C4-2B (cell line): ENCODE measurements at regions not wholly inside any gene's neighbourhood (a gene's known extent, or its start where the extent isn't known, plus 50 kb on each side); places are given as distances from the start of the nearest gene placed in this dataset.

Experiments used
- H3K27ac ChIP-seq: fragments of 450-650 bp; 2 replicates; pipeline ENCODE4 v1.5.1; 2017
- ZFX ChIP-seq: fragments of 450-650 bp; IDR thresholded peaks from 2 replicates; pipeline ENCODE4 v1.6.1; 2017
- TF ChIP-seq, protein P1 (sequence below): fragments of 450-650 bp; conservative IDR thresholded peaks from 2 replicates; pipeline ENCODE4 v1.5.1; 2017; ENCODE audit warnings: mild to moderate bottlenecking

DNA sequence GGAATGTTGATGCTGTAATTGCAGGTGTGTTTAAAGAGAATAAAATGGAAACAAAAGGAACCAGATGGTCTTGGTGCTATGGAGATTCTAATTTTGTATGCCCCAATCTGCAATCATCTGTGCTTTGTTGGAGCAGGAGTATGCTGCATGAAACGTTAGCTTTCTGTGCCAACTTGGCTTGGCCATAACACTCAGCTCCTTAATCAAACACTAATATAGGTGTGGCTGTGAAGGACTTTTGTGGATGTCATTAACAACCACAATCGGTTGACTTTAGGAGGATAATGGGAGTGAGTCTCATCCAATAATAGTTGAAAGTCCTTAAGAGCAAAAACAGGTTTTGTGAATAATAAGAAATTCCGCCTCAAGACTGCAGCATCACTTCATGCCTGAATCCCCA is 399.2 kb downstream of the NLGN4X start:
- TF ChIP-seq ZFX = no peak
- TF ChIP-seq, protein P1, sequence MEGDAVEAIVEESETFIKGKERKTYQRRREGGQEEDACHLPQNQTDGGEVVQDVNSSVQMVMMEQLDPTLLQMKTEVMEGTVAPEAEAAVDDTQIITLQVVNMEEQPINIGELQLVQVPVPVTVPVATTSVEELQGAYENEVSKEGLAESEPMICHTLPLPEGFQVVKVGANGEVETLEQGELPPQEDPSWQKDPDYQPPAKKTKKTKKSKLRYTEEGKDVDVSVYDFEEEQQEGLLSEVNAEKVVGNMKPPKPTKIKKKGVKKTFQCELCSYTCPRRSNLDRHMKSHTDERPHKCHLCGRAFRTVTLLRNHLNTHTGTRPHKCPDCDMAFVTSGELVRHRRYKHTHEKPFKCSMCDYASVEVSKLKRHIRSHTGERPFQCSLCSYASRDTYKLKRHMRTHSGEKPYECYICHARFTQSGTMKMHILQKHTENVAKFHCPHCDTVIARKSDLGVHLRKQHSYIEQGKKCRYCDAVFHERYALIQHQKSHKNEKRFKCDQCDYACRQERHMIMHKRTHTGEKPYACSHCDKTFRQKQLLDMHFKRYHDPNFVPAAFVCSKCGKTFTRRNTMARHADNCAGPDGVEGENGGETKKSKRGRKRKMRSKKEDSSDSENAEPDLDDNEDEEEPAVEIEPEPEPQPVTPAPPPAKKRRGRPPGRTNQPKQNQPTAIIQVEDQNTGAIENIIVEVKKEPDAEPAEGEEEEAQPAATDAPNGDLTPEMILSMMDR = no peak
- no peak overlapping the region for H3K27ac ChIP-seq

DNA sequence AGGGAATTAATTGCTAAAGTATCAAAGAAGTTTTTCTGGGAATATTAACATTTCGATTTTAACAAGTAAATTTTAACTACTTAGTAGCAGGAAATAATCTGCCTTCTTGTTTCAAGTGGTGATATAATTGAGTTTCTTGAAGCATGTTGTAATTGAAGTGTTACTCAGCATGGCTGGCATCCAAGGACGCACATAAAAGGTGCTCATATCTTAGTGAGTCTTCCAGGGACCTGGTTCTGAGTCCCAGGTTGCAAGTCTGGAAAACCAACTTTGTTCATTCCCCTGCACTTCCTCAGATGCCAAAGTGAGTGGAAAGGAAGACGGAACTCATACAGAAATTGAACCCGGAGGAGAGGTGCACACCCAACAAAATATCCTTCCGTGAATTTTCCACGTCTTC is 399.6 kb downstream of the NLGN4X start:
- H3K27ac ChIP-seq = no peak overlapping the region

DNA sequence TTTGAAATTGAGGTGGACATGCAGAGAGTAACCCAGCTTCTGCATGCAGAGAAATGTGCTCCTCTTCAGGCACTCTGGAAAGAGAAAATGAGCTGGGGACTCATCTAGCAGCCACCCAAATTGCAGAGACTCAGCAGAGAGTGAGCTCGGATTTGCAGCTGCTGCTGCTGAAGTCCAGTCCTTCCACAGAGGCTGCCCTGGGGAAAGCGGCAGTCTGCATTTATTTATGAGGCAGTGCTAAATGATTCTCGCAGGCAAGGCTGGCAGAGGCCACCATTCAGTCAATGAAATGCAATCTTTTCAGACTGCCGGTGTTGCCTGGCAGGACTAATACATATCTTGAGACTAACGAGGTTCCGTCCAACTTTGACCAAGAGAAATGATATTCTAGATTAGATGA is 404.8 kb downstream of the NLGN4X start:
- no peak for TF ChIP-seq ZFX
- TF ChIP-seq, protein P1 = no peak

More for the DNA sequence above, 399.6 kb downstream of the NLGN4X start:
- TF ChIP-seq ZFX = no peak
- TF ChIP-seq, protein P1 = no peak

DNA sequence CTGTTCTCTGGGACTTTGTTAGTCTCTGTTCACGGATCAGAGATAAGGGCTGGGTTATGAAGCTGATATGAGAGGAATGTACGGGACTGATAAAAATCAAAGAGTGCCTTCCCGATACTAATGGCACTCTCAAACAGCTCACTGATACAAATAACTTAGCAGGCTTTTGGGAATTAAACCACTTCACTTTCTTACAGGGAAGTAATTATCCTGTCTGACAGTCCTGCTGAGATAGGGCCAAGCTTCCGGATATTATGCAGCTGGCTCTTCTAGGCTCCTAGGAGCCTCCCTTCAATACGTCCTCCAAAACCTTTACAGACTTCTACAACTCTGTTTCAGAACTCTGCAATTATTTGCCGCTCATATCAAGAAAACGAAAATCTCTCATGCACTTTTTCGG is 418.0 kb downstream of the NLGN4X start:
- TF ChIP-seq, protein P1 = no peak
- no peak for TF ChIP-seq ZFX
- no peak overlapping the region for H3K27ac ChIP-seq

More for the DNA sequence above, 404.8 kb downstream of the NLGN4X start:
- no peak overlapping the region for H3K27ac ChIP-seq

DNA sequence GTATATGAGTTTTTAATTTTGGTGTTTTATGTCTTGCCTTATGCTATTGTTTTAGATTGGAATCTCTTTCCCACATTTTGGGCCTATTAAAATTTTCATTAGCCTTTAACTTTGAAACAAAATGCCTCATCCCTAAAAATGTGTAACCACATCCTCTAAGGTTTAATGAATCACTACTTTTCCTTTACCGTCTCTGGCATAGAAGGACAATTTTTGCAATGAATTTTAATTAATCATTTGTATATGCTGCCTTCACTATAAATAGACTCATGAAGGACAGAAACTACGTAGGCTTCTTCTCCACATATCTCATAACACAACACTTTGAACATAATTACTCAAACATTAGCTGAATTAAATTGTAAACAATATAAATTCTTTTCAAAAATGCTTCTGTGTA is 421.5 kb downstream of the NLGN4X start:
- no peak for TF ChIP-seq ZFX
- TF ChIP-seq, protein P1 = no peak
- H3K27ac ChIP-seq = no peak overlapping the region

DNA sequence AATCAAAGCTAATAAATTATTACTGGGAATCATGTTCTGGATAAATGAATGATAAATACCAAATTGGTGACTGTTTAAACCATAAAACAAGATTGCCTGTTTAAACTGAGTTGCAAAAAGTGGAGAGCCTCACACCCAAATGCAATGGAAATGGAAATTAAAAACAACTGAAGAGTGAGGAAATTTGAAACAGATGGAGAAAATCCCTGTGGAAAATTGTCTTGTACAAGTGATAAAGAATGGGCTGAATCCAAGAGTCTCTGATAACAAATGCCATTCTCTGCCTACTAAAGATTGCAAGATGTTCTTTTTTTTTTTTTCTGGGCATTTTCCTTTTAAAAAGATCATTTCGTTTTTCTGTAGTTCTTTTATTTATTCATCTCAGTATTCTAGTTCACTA is 426.3 kb downstream of the NLGN4X start:
- H3K27ac ChIP-seq = no peak overlapping the region
- TF ChIP-seq, protein P1 = no peak
- TF ChIP-seq ZFX = no peak

DNA sequence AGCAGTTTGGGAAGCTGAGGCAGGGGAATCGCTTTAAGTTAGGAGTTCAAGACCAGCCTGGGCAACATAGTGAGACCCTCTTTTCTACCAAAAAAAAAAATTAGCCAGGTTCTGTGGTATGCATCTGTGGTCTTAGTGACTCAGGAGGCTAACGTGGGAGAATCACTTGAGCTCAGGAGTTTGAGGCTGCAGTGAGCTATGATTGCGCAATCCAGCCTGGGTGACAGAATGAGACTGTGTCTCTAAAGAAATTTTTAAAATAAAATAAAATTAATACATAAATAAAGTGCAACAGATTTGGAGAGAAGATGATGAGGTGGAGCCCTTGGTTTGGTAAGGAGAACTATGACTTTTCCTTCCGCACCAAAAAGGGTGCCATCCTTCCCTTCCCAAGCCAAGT is 436.9 kb downstream of the NLGN4X start:
- H3K27ac ChIP-seq = no peak overlapping the region
- TF ChIP-seq, protein P1 = no peak
- no peak for TF ChIP-seq ZFX
